ENCODE measurements at regions not wholly inside any gene's neighbourhood (a gene's known extent, or its start where the extent isn't known, plus 50 kb on each side); places are given as distances from the start of the nearest gene placed in this dataset.

- DNase-seq (ENCODE audit: low read depth in 2 of 2) = no peak
Observed at GRCh38 chr4:125688841-125689240, 374.1 kb downstream of the FAT4 start.

GRCh38 chr4:125689805-125690204 lies 375.1 kb downstream of the FAT4 start:
- DNase-seq (ENCODE audit: low read depth in 2 of 2) = no peak

- DNase-seq (ENCODE audit: low read depth in 2 of 2) = no peak
Observed at GRCh38 chr4:125693228-125693627, 378.5 kb downstream of the FAT4 start.

GRCh38 chr4:125702406-125702805 lies 387.7 kb downstream of the FAT4 start:
- no peak for DNase-seq (ENCODE audit: low read depth in 2 of 2)

- DNase-seq (ENCODE audit: low read depth in 2 of 2) = no peak
Observed at GRCh38 chr4:125703443-125703842, 388.7 kb downstream of the FAT4 start.

- no peak for DNase-seq (ENCODE audit: low read depth in 2 of 2)
Observed at GRCh38 chr4:125704726-125705125, 390.0 kb downstream of the FAT4 start.

GRCh38 chr4:125705681-125706080 lies 390.9 kb downstream of the FAT4 start:
- DNase-seq (ENCODE audit: low read depth in 2 of 2) = no peak

GRCh38 chr4:125707397-125707796 lies 392.6 kb downstream of the FAT4 start:
- DNase-seq (ENCODE audit: low read depth in 2 of 2) = no peak

GRCh38 chr4:125710766-125711165 lies 396.0 kb downstream of the FAT4 start:
- DNase-seq (ENCODE audit: low read depth in 2 of 2) = no peak

- DNase-seq (ENCODE audit: low read depth in 2 of 2) = no peak
Observed at GRCh38 chr4:125714049-125714448, 399.3 kb downstream of the FAT4 start.

- no peak for DNase-seq (ENCODE audit: low read depth in 2 of 2)
Observed at GRCh38 chr4:125714845-125715244, 400.1 kb downstream of the FAT4 start.

- DNase-seq (ENCODE audit: low read depth in 2 of 2) = no peak
Observed at GRCh38 chr4:125719987-125720386, 405.2 kb downstream of the FAT4 start.

- no peak for DNase-seq (ENCODE audit: low read depth in 2 of 2)
Observed at GRCh38 chr4:125722009-125722408, 407.3 kb downstream of the FAT4 start.

GRCh38 chr4:125725957-125726525 lies 411.3 kb downstream of the FAT4 start:
- no peak for DNase-seq (ENCODE audit: low read depth in 2 of 2)

GRCh38 chr4:125727931-125728330 lies 413.2 kb downstream of the FAT4 start:
- DNase-seq (ENCODE audit: low read depth in 2 of 2) = no peak

- DNase-seq (ENCODE audit: low read depth in 2 of 2) = no peak
Observed at GRCh38 chr4:125728568-125728967, 413.8 kb downstream of the FAT4 start.

- no peak for DNase-seq (ENCODE audit: low read depth in 2 of 2)
Observed at GRCh38 chr4:125729171-125729570, 414.4 kb downstream of the FAT4 start.

- no peak for DNase-seq (ENCODE audit: low read depth in 2 of 2)
Observed at GRCh38 chr4:125732632-125733031, 417.9 kb downstream of the FAT4 start.

- DNase-seq (ENCODE audit: low read depth in 2 of 2) = no peak
Observed at GRCh38 chr4:125734504-125734903, 419.7 kb downstream of the FAT4 start.

GRCh38 chr4:125735102-125735501 lies 420.3 kb downstream of the FAT4 start:
- DNase-seq (ENCODE audit: low read depth in 2 of 2) = no peak

GRCh38 chr4:125736057-125736456 lies 421.3 kb downstream of the FAT4 start:
- no peak for DNase-seq (ENCODE audit: low read depth in 2 of 2)

GRCh38 chr4:125739760-125740159 lies 425.0 kb downstream of the FAT4 start:
- no peak for DNase-seq (ENCODE audit: low read depth in 2 of 2)

- DNase-seq (ENCODE audit: low read depth in 2 of 2) = no peak
Observed at GRCh38 chr4:125741825-125742452, 427.2 kb downstream of the FAT4 start.

GRCh38 chr4:125744891-125745364 lies 430.2 kb downstream of the FAT4 start:
- DNase-seq (ENCODE audit: low read depth in 2 of 2) = no peak
